ENCODE measurements at regions not wholly inside any gene's neighbourhood (a gene's known extent, or its start where the extent isn't known, plus 50 kb on each side); places are given as distances from the start of the nearest gene placed in this dataset.

- H3K27me3 ChIP-seq = no peaks in the 10 kb centered on the region
- H3K9me3 ChIP-seq = peaks cover 0 to 19% (median 0%) of the 10 kb centered on the region in 11 donors
- DNase-seq (no peak), ATAC-seq (no peak)
- H3K27ac ChIP-seq = no peak overlapping the region
- intact Hi-C loops (cut with DNase I) = no loop called here
- no peak overlapping the region for H3K4me3 ChIP-seq
- no peak for TF ChIP-seq CTCF (IDR thresholded peaks at IDR 0.05)
- no peaks in the 10 kb centered on the region for H3K36me3 ChIP-seq
- WGBS, 2 donors = 84 to 92% methylated on average over 2 of the region's 2 CpGs
- no peaks in the 10 kb centered on the region for H3K4me1 ChIP-seq
Measured at GRCh38 chr1:239261521-239261920, 124.8 kb upstream of the CHRM3 start.

GRCh38 chr1:239260842-239261241, 125.5 kb upstream of the CHRM3 start:
- H3K4me3 ChIP-seq = no peak overlapping the region
- H3K9me3 ChIP-seq = peaks cover 0 to 21% (median 3%) of the 10 kb centered on the region in 11 donors
- H3K27ac ChIP-seq = no peak overlapping the region
- no peak for DNase-seq
- no peaks in the 10 kb centered on the region for H3K27me3 ChIP-seq
- no peak for TF ChIP-seq CTCF (IDR thresholded peaks at IDR 0.05)
- no peaks in the 10 kb centered on the region for H3K36me3 ChIP-seq
- H3K4me1 ChIP-seq = no peaks in the 10 kb centered on the region
- intact Hi-C loops (cut with DNase I) = no loop called here
- no peak for ATAC-seq
- WGBS, 2 donors = 86 to 89% methylated on average over 4 of the region's 4 CpGs

- H3K27ac ChIP-seq = no peak overlapping the region
- DNase-seq (no peak), ATAC-seq (no peak)
- TF ChIP-seq CTCF (IDR thresholded peaks at IDR 0.05) = no peak
- H3K27me3 ChIP-seq = no peaks in the 10 kb centered on the region
- no peaks in the 10 kb centered on the region for H3K36me3 ChIP-seq
- no peak overlapping the region for H3K4me3 ChIP-seq
- 87 to 92% methylated on average over 21 to 22 of the region's 22 CpGs for WGBS, 2 donors
- peaks cover 0 to 33% (median 0%) of the 10 kb centered on the region in 11 donors for H3K9me3 ChIP-seq
- no peaks in the 10 kb centered on the region for H3K4me1 ChIP-seq
- intact Hi-C loops (cut with DNase I) = no loop called here
Measured at GRCh38 chr1:239255628-239256160, 130.7 kb upstream of the CHRM3 start.

- Histone ChIP-seq H3K36me3 (no peaks in the 10 kb centered on the region), H3K27me3 (no peaks in the 10 kb centered on the region), H3K4me3 (no peak overlapping the region), H3K4me1 (no peaks in the 10 kb centered on the region), H3K27ac (no peak overlapping the region), H3K9me3 (peaks cover 0 to 33% (median 0%) of the 10 kb centered on the region in 11 donors)
- no peak for ATAC-seq
- WGBS, 2 donors = 72 to 82% methylated on average over 4 of the region's 4 CpGs
- TF ChIP-seq CTCF (IDR thresholded peaks at IDR 0.05) = no peak
- no peak for DNase-seq
- intact Hi-C loops (cut with DNase I) = no loop called here
Measured at GRCh38 chr1:239254999-239255398, 131.4 kb upstream of the CHRM3 start.

Data from heart right ventricle (tissue), 16 donors.